A673 (cell line): ENCODE measurements at regions not wholly inside any gene's neighbourhood (a gene's known extent, or its start where the extent isn't known, plus 50 kb on each side); places are given as distances from the start of the nearest gene placed in this dataset.
A peak's percentile ranks its signal among the peaks of the same experiment; 100 is the strongest.

ENCODE experiments used
- BruUV-seq: library from RNA; stranded (reverse); fragments of 400-500 nt; replicated peaks from 2 replicates; lab custom pipeline; 2021; lab: Mats Ljungman, UMichigan
- CTCF ChIA-PET: fragments of 300-600 bp; sonication (Branson Sonifier 250); formaldehyde crosslinking; loops from one replicate; lab custom pipeline; 2022; ENCODE audit warnings: antibody characterized with exemption; lab: Charles Lee
- POLR2A ChIA-PET: fragments of 300-600 bp; sonication (Branson Sonifier 250); formaldehyde crosslinking; loops from one replicate; lab custom pipeline; 2022; ENCODE audit warnings: antibody characterized with exemption; ENCODE audit not compliant: low non-redundant PET; lab: Charles Lee
- DNase-seq: peaks from one replicate; pipeline ENCODE4 v3.0.0-alpha.2; 2015; ENCODE audit warnings: low spot score
- H3K27ac ChIP-seq: fragments of 200-600 bp; sonication (generic); 2 replicates; pipeline ENCODE4 v1.5.1; 2016; ENCODE audit warnings: mixed run types, low read depth, mild to moderate bottlenecking, mixed read lengths, antibody characterized with exemption, low read length; ENCODE audit not compliant: poor library complexity, severe bottlenecking
- H3K27me3 ChIP-seq: fragments of 200-600 bp; sonication (generic); replicated peaks from 2 replicates; pipeline ENCODE4 v1.6.1; 2017; ENCODE audit warnings: mixed run types, low read depth, mild to moderate bottlenecking, mixed read lengths, antibody characterized with exemption, low read length; ENCODE audit not compliant: insufficient read depth, poor library complexity
- H3K36me3 ChIP-seq: fragments of 200-600 bp; sonication (generic); 2 replicates; pipeline ENCODE4 v1.6.1; 2016; ENCODE audit warnings: mixed run types, mild to moderate bottlenecking, mixed read lengths, antibody characterized with exemption, low read length; ENCODE audit not compliant: insufficient read depth, poor library complexity, severe bottlenecking
- H3K4me1 ChIP-seq: fragments of 200-600 bp; sonication (generic); 2 replicates; pipeline ENCODE4 v1.6.1; 2017; ENCODE audit warnings: mixed run types, mild to moderate bottlenecking, mixed read lengths, antibody characterized with exemption, low read length; ENCODE audit not compliant: insufficient read depth, poor library complexity, severe bottlenecking
- H3K4me3 ChIP-seq: fragments of 200-600 bp; sonication (generic); 2 replicates; pipeline ENCODE4 v1.5.1; 2016; ENCODE audit warnings: low read depth, mixed run types, mild to moderate bottlenecking, mixed read lengths, low read length; ENCODE audit not compliant: poor library complexity, severe bottlenecking
- H3K9me3 ChIP-seq: fragments of 200-600 bp; sonication (generic); 2 replicates; pipeline ENCODE4 v1.6.1; 2016; ENCODE audit warnings: mixed run types, low read depth, mild to moderate bottlenecking, mixed read lengths, antibody characterized with exemption, low read length; ENCODE audit not compliant: poor library complexity, severe bottlenecking
- EZH2 ChIP-seq: fragments of 200-600 bp; sonication (generic); IDR thresholded peaks from 2 replicates; pipeline ENCODE4 v1.6.1; 2017; ENCODE audit warnings: borderline replicate concordance, low read depth, mild to moderate bottlenecking, mixed read lengths, antibody characterized with exemption, low read length; ENCODE audit not compliant: poor library complexity, severe bottlenecking
- intact Hi-C: fragments of 100-400 bp; cut with micrococcal nuclease; formaldehyde crosslinking; loops from one replicate; pipeline ENCODE4 v1.10.0; 2022; ENCODE audit not compliant: unreplicated experiment
- TF ChIP-seq, protein P1 (sequence below): fragments of 300-800, 200-600 bp; sonication (generic); conservative IDR thresholded peaks from 2 replicates; pipeline ENCODE4 v1.5.1; 2017; ENCODE audit warnings: low read depth, mild to moderate bottlenecking, antibody characterized with exemption, low read length, moderate library complexity, mixed read lengths

DNA sequence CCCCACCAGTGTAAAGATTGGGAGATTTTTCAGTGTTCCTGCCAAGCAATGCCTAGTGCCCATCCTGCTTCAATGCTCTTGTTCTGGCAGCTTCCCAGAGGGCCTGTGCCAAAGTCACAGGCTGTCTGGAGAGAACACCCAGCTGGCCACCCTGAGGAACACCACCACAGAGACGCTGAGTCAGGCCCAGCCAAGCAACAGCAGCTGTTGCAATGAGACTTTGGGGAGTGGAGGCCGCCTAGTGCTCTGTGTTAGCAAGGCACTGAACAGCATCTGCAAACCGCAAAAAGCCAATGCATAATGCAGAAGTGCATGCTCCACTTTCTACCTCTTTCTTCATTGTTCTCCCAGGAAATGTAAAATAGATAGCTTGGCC is 168.1 kb downstream of the NXPE2 start:
- no peak overlapping the region for H3K27ac ChIP-seq
- TF ChIP-seq, protein P1, sequence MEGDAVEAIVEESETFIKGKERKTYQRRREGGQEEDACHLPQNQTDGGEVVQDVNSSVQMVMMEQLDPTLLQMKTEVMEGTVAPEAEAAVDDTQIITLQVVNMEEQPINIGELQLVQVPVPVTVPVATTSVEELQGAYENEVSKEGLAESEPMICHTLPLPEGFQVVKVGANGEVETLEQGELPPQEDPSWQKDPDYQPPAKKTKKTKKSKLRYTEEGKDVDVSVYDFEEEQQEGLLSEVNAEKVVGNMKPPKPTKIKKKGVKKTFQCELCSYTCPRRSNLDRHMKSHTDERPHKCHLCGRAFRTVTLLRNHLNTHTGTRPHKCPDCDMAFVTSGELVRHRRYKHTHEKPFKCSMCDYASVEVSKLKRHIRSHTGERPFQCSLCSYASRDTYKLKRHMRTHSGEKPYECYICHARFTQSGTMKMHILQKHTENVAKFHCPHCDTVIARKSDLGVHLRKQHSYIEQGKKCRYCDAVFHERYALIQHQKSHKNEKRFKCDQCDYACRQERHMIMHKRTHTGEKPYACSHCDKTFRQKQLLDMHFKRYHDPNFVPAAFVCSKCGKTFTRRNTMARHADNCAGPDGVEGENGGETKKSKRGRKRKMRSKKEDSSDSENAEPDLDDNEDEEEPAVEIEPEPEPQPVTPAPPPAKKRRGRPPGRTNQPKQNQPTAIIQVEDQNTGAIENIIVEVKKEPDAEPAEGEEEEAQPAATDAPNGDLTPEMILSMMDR = no peak
- TF ChIP-seq EZH2 = no peak
- peaks cover 15% of the 10 kb centered on the region for H3K4me1 ChIP-seq
- POLR2A ChIA-PET = no interaction called here
- H3K4me3 ChIP-seq = no peak overlapping the region
- H3K9me3 ChIP-seq = no peaks in the 10 kb centered on the region
- peak; percentile 72 for DNase-seq
- BruUV-seq = no TSS peak
- CTCF ChIA-PET = no interaction called here
- no peaks in the 10 kb centered on the region for H3K36me3 ChIP-seq
- intact Hi-C loops = no loop called here
- H3K27me3 ChIP-seq = peaks cover 3% of the 10 kb centered on the region

DNA sequence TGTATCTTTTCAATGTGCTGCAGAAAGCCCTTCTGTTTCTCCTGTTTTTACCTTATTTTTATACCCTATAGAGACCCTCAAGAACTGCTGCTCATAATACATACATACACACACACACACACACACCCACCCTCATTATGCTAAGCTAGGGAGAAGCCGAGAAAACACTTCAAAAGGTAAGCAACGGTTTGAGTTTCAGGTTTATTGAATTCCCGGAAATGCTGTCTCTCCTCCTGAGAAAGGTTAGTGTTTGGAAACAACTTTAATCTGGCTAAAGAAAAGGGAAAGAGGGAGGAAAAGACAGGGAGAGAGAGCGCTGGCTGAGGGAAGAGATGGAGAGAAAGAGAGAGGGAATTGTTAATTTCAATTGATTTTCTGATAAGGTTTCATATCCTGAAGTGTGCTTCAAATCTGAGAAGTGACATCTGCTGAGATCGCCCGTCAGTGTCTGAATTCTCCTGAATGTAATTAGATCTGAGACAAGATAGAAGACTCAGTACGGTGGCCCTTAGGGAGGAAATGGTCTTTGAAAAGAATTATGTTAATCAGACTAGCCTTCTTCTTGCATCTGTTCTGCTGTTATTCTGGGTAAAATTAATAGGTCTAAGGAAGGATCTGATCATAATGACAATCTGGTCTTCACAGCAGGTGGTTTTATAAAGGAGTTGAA is 169.1 kb downstream of the NXPE2 start:
- peak; percentile 80 for DNase-seq
- no TSS peak for BruUV-seq
- H3K27ac ChIP-seq = no peak overlapping the region
- ChIA-PET POLR2A (no interaction called here), CTCF (no interaction called here)
- H3K4me1 ChIP-seq = peaks cover 15% of the 10 kb centered on the region
- no peak for TF ChIP-seq EZH2
- TF ChIP-seq, protein P1 = no peak
- intact Hi-C loops = no loop called here
- H3K9me3 ChIP-seq = no peaks in the 10 kb centered on the region
- no peak overlapping the region for H3K4me3 ChIP-seq
- peaks cover 3% of the 10 kb centered on the region for H3K27me3 ChIP-seq
- H3K36me3 ChIP-seq = no peaks in the 10 kb centered on the region

DNA sequence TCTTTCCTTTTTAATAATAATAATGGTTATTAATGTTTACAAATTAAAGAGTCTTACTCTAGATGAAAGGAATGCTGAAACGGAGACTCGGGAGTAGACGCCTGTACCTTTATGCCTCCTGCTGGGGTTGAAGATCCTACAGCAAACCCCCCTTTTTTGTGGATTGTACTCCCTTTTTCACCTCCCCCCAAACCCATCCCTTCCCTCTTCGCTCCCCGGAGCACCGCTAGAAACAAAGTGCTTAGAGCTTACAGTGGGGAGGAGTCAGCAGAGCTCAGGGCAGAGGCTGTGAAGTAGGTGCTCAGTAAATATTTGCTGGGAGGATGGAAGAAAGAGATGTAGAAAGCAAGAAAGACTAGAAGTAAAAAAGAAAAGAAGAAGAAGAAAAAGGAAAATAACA is 169.7 kb downstream of the NXPE2 start:
- H3K36me3 ChIP-seq = no peaks in the 10 kb centered on the region
- BruUV-seq = no TSS peak
- peaks cover 3% of the 10 kb centered on the region for H3K27me3 ChIP-seq
- POLR2A ChIA-PET = no interaction called here
- no peaks in the 10 kb centered on the region for H3K9me3 ChIP-seq
- H3K4me3 ChIP-seq = no peak overlapping the region
- intact Hi-C loops = no loop called here
- H3K4me1 ChIP-seq = peaks cover 15% of the 10 kb centered on the region
- no peak overlapping the region for H3K27ac ChIP-seq
- TF ChIP-seq EZH2 = no peak
- TF ChIP-seq, protein P1 = no peak
- CTCF ChIA-PET = no interaction called here
- peak; percentile 52 for DNase-seq
